GM23338 (cell line): ENCODE measurements at regions not wholly inside any gene's neighbourhood (a gene's known extent, or its start where the extent isn't known, plus 50 kb on each side); places are given as distances from the start of the nearest gene placed in this dataset.

Source experiments
- ATAC-seq: fragments of 200-7000 bp; cut with Tn5 transposase; 3 replicates; pipeline ENCODE4 v1.9.1; 2020
- DNase-seq: peaks from one replicate; pipeline ENCODE4 v3.0.0-alpha.2; 2015; ENCODE audit warnings: low spot score
- H2AFZ ChIP-seq: fragments of 200-600 bp; sonication (generic); 2 replicates; pipeline ENCODE4 v1.8.0; 2016; ENCODE audit warnings: antibody characterized with exemption, mild to moderate bottlenecking, moderate library complexity
- H3F3A ChIP-seq: fragments of 200-600 bp; sonication (generic); replicated peaks from 2 replicates; pipeline ENCODE4 v1.8.0; 2017; ENCODE audit warnings: antibody characterized with exemption, mixed run types, low read depth
- H3K27ac ChIP-seq: fragments of 200-600 bp; sonication (generic); 2 replicates; pipeline ENCODE4 v1.6.1; 2016; ENCODE audit warnings: low read depth
- H3K27me3 ChIP-seq: fragments of 200-600 bp; sonication (generic); 2 replicates; pipeline ENCODE4 v1.8.0; 2016; ENCODE audit warnings: mild to moderate bottlenecking, mixed run types, moderate library complexity; ENCODE audit not compliant: insufficient read depth
- H3K36me3 ChIP-seq: fragments of 200-600 bp; sonication (generic); 2 replicates; pipeline ENCODE4 v1.8.0; 2016; ENCODE audit warnings: mild to moderate bottlenecking; ENCODE audit not compliant: insufficient read depth
- H3K4me1 ChIP-seq: fragments of 200-600 bp; sonication (generic); 2 replicates; pipeline ENCODE4 v1.8.0; 2016; ENCODE audit warnings: mild to moderate bottlenecking, moderate library complexity; ENCODE audit not compliant: insufficient read depth
- H3K4me2 ChIP-seq: fragments of 200-600 bp; sonication (generic); 2 replicates; pipeline ENCODE4 v1.7.1; 2017; ENCODE audit warnings: mixed run types
- H3K4me3 ChIP-seq: fragments of 200-600 bp; sonication (generic); 2 replicates; pipeline ENCODE4 v1.6.1; 2016; ENCODE audit warnings: mixed run types
- H3K79me2 ChIP-seq: fragments of 200-600 bp; sonication (generic); replicated peaks from 2 replicates; pipeline ENCODE4 v1.8.0; 2017; ENCODE audit warnings: mild to moderate bottlenecking; ENCODE audit not compliant: insufficient read depth
- H3K9me2 ChIP-seq: fragments of 200-600 bp; sonication (generic); 2 replicates; pipeline ENCODE4 v1.8.0; 2017; ENCODE audit not compliant: insufficient read depth
- H4K20me1 ChIP-seq: fragments of 200-600 bp; sonication (generic); replicated peaks from 2 replicates; pipeline ENCODE4 v1.8.0; 2017; ENCODE audit warnings: mild to moderate bottlenecking; ENCODE audit not compliant: insufficient read depth
- H3K27ac Mint-ChIP-seq: 2 replicates; pipeline ENCODE4 v1.8.0; 2020; ENCODE audit warnings: inconsistent platforms, mild to moderate bottlenecking, moderate library complexity, mixed read lengths
- H3K27me3 Mint-ChIP-seq: 3 replicates; pipeline ENCODE4 v1.8.0; 2022; ENCODE audit warnings: low read depth, mild to moderate bottlenecking, moderate library complexity, mixed read lengths, inconsistent platforms; ENCODE audit not compliant: insufficient read depth, poor library complexity
- H3K36me3 Mint-ChIP-seq: 3 replicates; pipeline ENCODE4 v1.8.0; 2021; ENCODE audit warnings: low read depth, mild to moderate bottlenecking, inconsistent platforms, moderate library complexity, mixed read lengths
- H3K4me1 Mint-ChIP-seq: 3 replicates; pipeline ENCODE4 v1.8.0; 2020; ENCODE audit warnings: mild to moderate bottlenecking, inconsistent platforms, mixed read lengths
- H3K4me3 Mint-ChIP-seq: 3 replicates; pipeline ENCODE4 v1.8.0; 2021; ENCODE audit warnings: moderate library complexity, mild to moderate bottlenecking, inconsistent platforms, mixed read lengths
- H3K9me3 Mint-ChIP-seq: 3 replicates; pipeline ENCODE4 v1.8.0; 2020; ENCODE audit warnings: moderate library complexity, mild to moderate bottlenecking, inconsistent platforms, mixed read lengths
- CREB1 ChIP-seq: fragments of 250-450 bp; sonication (Bioruptor Pico); IDR thresholded peaks from 2 replicates; pipeline ENCODE4 v1.5.0; 2020; ENCODE audit warnings: low read depth, mild to moderate bottlenecking, moderate library complexity
- CTCF ChIP-seq, 2 experiments: fragments of 200-600 bp in 1 of 2; sonication (generic) in 1 of 2; conservative IDR thresholded peaks; 2 replicates each; pipeline versions ENCODE4 v1.5.1 to v1.6.1; 2016 to 2017; ENCODE audit warnings: antibody characterized with exemption in 2 of 2, low read depth in 2 of 2, mild to moderate bottlenecking in 2 of 2, moderate library complexity in 1 of 2
- ETS1 ChIP-seq: IDR thresholded peaks from 2 replicates; pipeline ENCODE4 v1.6.1; 2016; ENCODE audit warnings: antibody characterized with exemption
- EZH2 ChIP-seq: fragments of 200-600 bp; sonication (generic); IDR thresholded peaks from one replicate; pipeline ENCODE4 v1.8.0; 2017; ENCODE audit warnings: antibody characterized with exemption, mild to moderate bottlenecking, low read depth; ENCODE audit not compliant: unreplicated experiment
- EZH2phosphoT487 ChIP-seq: fragments of 200-600 bp; sonication (generic); IDR thresholded peaks from one replicate; pipeline ENCODE4 v1.8.1; 2018; ENCODE audit warnings: antibody characterized with exemption; ENCODE audit not compliant: unreplicated experiment
- JUNB ChIP-seq: IDR thresholded peaks from one replicate; pipeline ENCODE4 v1.6.1; 2016; ENCODE audit warnings: antibody characterized with exemption; ENCODE audit not compliant: unreplicated experiment
- NANOG ChIP-seq: IDR thresholded peaks from 2 replicates; pipeline ENCODE4 v1.6.1; 2016; ENCODE audit warnings: antibody characterized with exemption, borderline replicate concordance
- POLR2AphosphoS5 ChIP-seq: IDR thresholded peaks from 2 replicates; pipeline ENCODE4 v1.6.1; 2016; ENCODE audit warnings: antibody characterized with exemption, low read depth
- REST ChIP-seq: IDR thresholded peaks from one replicate; pipeline ENCODE4 v1.6.1; 2018; ENCODE audit warnings: antibody characterized with exemption; ENCODE audit not compliant: unreplicated experiment
- STAT1 ChIP-seq: IDR thresholded peaks from one replicate; pipeline ENCODE4 v1.6.1; 2016; ENCODE audit warnings: antibody characterized with exemption; ENCODE audit not compliant: unreplicated experiment
- ZNF114 ChIP-seq: fragments of 250-450 bp; sonication (Bioruptor Pico); IDR thresholded peaks from 2 replicates; pipeline ENCODE4 v1.5.0; 2020; ENCODE audit warnings: mild to moderate bottlenecking, moderate library complexity
- ZNF331 ChIP-seq: fragments of 250-450 bp; sonication (Bioruptor Pico); IDR thresholded peaks from 2 replicates; pipeline ENCODE4 v1.5.0; 2020; ENCODE audit warnings: low read depth, mild to moderate bottlenecking, moderate library complexity
- ZNF462 ChIP-seq: fragments of 250-450 bp; sonication (Bioruptor Pico); IDR thresholded peaks from 2 replicates; pipeline ENCODE4 v1.5.0; 2020; ENCODE audit warnings: mild to moderate bottlenecking, moderate library complexity

GRCh38 chr2:37771600-37772088 lies 100.2 kb upstream of the CDC42EP3 start (continued):
- no peak for TF ChIP-seq ZNF462

GRCh38 chr2:37773371-37774130 lies 102.1 kb upstream of the CDC42EP3 start:
- Histone ChIP-seq H3K79me2 (no peaks in the 10 kb centered on the region), H3K4me1 (no peaks in the 10 kb centered on the region), H3F3A (no peaks in the 10 kb centered on the region), H2AFZ (no peak overlapping the region), H3K9me2 (no peaks in the 10 kb centered on the region), H3K4me2 (no peak overlapping the region), H3K36me3 (no peaks in the 10 kb centered on the region), H3K4me3 (no peak overlapping the region), H3K27me3 (no peaks in the 10 kb centered on the region), H4K20me1 (no peaks in the 10 kb centered on the region), H3K27ac (no peak overlapping the region)
- Mint-ChIP-seq H3K9me3 (peaks cover 26% of the 10 kb centered on the region), H3K4me3 (no peak overlapping the region), H3K27ac (no peak overlapping the region), H3K4me1 (peaks cover 8% of the 10 kb centered on the region; the same call in 2 of the 3 replicates), H3K36me3 (peaks cover 14% of the 10 kb centered on the region), H3K27me3 (peaks cover 6% of the 10 kb centered on the region)
- DNase-seq (no peak), ATAC-seq (no peak)
- TF ChIP-seq REST = no peak
- no peak for TF ChIP-seq POLR2AphosphoS5
- TF ChIP-seq NANOG = no peak
- TF ChIP-seq STAT1 = no peak
- TF ChIP-seq CREB1 (CRISPR knock-in tag) = no peak
- TF ChIP-seq EZH2phosphoT487 = no peak
- no peak for TF ChIP-seq CTCF (conservative IDR thresholded peaks at IDR 0.05; ENCODE audit: low read depth in 2 of 2)
- TF ChIP-seq ZNF114 (CRISPR knock-in tag) = no peak
- TF ChIP-seq ETS1 = no peak
- no peak for TF ChIP-seq JUNB
- no peak for TF ChIP-seq ZNF331 (CRISPR knock-in tag)
- no peak for TF ChIP-seq EZH2
